ENCODE measurements at regions not wholly inside any gene's neighbourhood (a gene's known extent, or its start where the extent isn't known, plus 50 kb on each side); places are given as distances from the start of the nearest gene placed in this dataset.

- H3K4me3 ChIP-seq (ENCODE audit: control insufficient read depth, low read depth, low read length): no peak overlapping the region
- no peak for TF ChIP-seq CTCF (IDR thresholded peaks at IDR 0.05; ENCODE audit: control insufficient read depth, insufficient read depth, low read depth, low read length, missing control alignments)
- DNase-seq (ENCODE audit: low read depth): no peak
Measured at GRCh38 chr11:23113887-23114216, 253.6 kb upstream of the CCDC179 start.

- peak; percentile 1 for DNase-seq (ENCODE audit: low read depth)
- no peak for TF ChIP-seq CTCF (IDR thresholded peaks at IDR 0.05; ENCODE audit: control insufficient read depth, insufficient read depth, low read depth, low read length, missing control alignments)
- no peak overlapping the region for H3K4me3 ChIP-seq (ENCODE audit: control insufficient read depth, low read depth, low read length)
Measured at GRCh38 chr11:23123753-23124152, 263.5 kb upstream of the CCDC179 start.

- no peak overlapping the region for H3K4me3 ChIP-seq (ENCODE audit: control insufficient read depth, low read depth, low read length)
- no peak for TF ChIP-seq CTCF (IDR thresholded peaks at IDR 0.05; ENCODE audit: control insufficient read depth, insufficient read depth, low read depth, low read length, missing control alignments)
- DNase-seq (ENCODE audit: low read depth): no peak
Measured at GRCh38 chr11:23124249-23124648, 264.0 kb upstream of the CCDC179 start.

- no peak for DNase-seq (ENCODE audit: low read depth)
- no peak overlapping the region for H3K4me3 ChIP-seq (ENCODE audit: control insufficient read depth, low read depth, low read length)
- no peak for TF ChIP-seq CTCF (IDR thresholded peaks at IDR 0.05; ENCODE audit: control insufficient read depth, insufficient read depth, low read depth, low read length, missing control alignments)
Measured at GRCh38 chr11:23124996-23125395, 264.7 kb upstream of the CCDC179 start.

- TF ChIP-seq CTCF (IDR thresholded peaks at IDR 0.05; ENCODE audit: control insufficient read depth, insufficient read depth, low read depth, low read length, missing control alignments): no peak
- DNase-seq (ENCODE audit: low read depth): no peak
- H3K4me3 ChIP-seq (ENCODE audit: control insufficient read depth, low read depth, low read length): no peak overlapping the region
Measured at GRCh38 chr11:23127706-23128105, 267.4 kb upstream of the CCDC179 start.

- TF ChIP-seq CTCF (IDR thresholded peaks at IDR 0.05; ENCODE audit: control insufficient read depth, insufficient read depth, low read depth, low read length, missing control alignments): no peak
- H3K4me3 ChIP-seq (ENCODE audit: control insufficient read depth, low read depth, low read length): no peak overlapping the region
- DNase-seq (ENCODE audit: low read depth): no peak
Measured at GRCh38 chr11:23134627-23135026, 274.4 kb upstream of the CCDC179 start.

- DNase-seq (ENCODE audit: low read depth): no peak
- no peak for TF ChIP-seq CTCF (IDR thresholded peaks at IDR 0.05; ENCODE audit: control insufficient read depth, insufficient read depth, low read depth, low read length, missing control alignments)
- H3K4me3 ChIP-seq (ENCODE audit: control insufficient read depth, low read depth, low read length): no peak overlapping the region
Measured at GRCh38 chr11:23138761-23139160, 278.5 kb upstream of the CCDC179 start.

Data from AG09309 (cell line).